NB4 (cell line): ENCODE measurements at regions not wholly inside any gene's neighbourhood (a gene's known extent, or its start where the extent isn't known, plus 50 kb on each side); places are given as distances from the start of the nearest gene placed in this dataset.
"Not testable (repeated sequence)": the region's sequence is repeated elsewhere in the genome, so short reads cannot be mapped to it uniquely, and the experiment has no call there.

Source experiments
- DNase-seq: peaks from one replicate; pipeline ENCODE4 v3.0.0; 2010; ENCODE audit warnings: low read depth
- H3K4me3 ChIP-seq: one replicate; pipeline ENCODE4 v1.5.1; 2011; ENCODE audit warnings: mild to moderate bottlenecking, low read depth, low read length, moderate library complexity
- MYC ChIP-seq: IDR thresholded peaks from 2 replicates; pipeline ENCODE4 v1.6.1; 2011; ENCODE audit warnings: low read depth, low read length
- POLR2A ChIP-seq: IDR thresholded peaks from 2 replicates; pipeline ENCODE4 v1.6.1; 2011; ENCODE audit warnings: mild to moderate bottlenecking; ENCODE audit not compliant: insufficient read length; ENCODE audit errors: extremely low read depth
- TF ChIP-seq, protein P1 (sequence below): IDR thresholded peaks from 2 replicates; pipeline ENCODE4 v1.6.1; 2011; ENCODE audit warnings: low read depth, low read length
- TF ChIP-seq, protein P2 (sequence below): IDR thresholded peaks from one replicate; pipeline ENCODE4 v1.5.1; 2012; ENCODE audit warnings: low read depth, low read length

- DNase-seq: no peak
- H3K4me3 ChIP-seq: no peak overlapping the region
- no peak for TF ChIP-seq POLR2A
- TF ChIP-seq, protein P1, sequence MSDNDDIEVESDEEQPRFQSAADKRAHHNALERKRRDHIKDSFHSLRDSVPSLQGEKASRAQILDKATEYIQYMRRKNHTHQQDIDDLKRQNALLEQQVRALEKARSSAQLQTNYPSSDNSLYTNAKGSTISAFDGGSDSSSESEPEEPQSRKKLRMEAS: no peak
- TF ChIP-seq MYC: no peak
- TF ChIP-seq, protein P2, sequence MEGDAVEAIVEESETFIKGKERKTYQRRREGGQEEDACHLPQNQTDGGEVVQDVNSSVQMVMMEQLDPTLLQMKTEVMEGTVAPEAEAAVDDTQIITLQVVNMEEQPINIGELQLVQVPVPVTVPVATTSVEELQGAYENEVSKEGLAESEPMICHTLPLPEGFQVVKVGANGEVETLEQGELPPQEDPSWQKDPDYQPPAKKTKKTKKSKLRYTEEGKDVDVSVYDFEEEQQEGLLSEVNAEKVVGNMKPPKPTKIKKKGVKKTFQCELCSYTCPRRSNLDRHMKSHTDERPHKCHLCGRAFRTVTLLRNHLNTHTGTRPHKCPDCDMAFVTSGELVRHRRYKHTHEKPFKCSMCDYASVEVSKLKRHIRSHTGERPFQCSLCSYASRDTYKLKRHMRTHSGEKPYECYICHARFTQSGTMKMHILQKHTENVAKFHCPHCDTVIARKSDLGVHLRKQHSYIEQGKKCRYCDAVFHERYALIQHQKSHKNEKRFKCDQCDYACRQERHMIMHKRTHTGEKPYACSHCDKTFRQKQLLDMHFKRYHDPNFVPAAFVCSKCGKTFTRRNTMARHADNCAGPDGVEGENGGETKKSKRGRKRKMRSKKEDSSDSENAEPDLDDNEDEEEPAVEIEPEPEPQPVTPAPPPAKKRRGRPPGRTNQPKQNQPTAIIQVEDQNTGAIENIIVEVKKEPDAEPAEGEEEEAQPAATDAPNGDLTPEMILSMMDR: no peak
Measured at GRCh38 chr17:22102177-22102576, 409.9 kb downstream of the KCNJ18 start.

DNA sequence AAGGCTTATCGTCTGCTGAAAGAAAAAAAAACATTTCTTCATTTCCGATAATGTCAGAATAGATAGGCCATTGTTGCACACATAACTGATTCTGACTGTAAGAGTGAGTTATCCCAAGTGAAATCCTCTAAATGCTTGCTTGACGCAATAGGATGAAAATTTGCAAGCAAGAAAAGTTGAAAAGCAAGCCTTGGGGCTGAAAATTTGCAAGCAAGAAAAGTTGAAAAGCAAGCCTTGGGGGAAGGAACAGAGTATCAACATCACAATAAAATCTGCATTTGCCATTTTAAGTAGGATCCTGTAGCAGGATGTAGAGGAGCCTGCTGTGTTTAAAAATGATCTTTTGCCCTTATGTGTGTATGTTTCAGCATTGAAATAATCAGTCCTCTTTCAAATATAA, 424.4 kb downstream of the KCNJ18 start:
- H3K4me3 ChIP-seq, DNase-seq: not testable (repeated sequence)

GRCh38 chr17:22117401-22117800, 425.1 kb downstream of the KCNJ18 start:
- H3K4me3 ChIP-seq, DNase-seq: not testable (repeated sequence)

- H3K4me3 ChIP-seq, DNase-seq: not testable (repeated sequence)
Measured at GRCh38 chr17:22119016-22119415, 426.7 kb downstream of the KCNJ18 start.

DNA sequence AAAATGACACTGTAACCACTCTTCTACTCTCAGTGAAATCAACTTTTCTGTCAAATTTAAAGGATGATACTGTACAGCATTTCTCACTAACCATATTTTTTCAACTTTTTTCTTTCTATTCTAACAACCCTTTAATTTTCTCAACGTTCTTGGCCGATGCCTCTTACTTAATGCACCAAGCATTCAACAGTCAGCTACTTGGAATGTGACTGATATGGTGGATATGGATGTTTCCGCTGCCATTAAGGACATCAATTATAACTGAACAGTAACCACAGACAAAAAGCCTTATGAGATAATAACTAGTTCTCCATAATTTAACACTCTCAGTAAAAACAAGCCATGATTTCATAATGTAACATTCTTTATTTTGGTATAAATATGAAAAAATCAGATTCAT, 427.4 kb downstream of the KCNJ18 start:
- not testable (repeated sequence) for H3K4me3 ChIP-seq, DNase-seq

DNA sequence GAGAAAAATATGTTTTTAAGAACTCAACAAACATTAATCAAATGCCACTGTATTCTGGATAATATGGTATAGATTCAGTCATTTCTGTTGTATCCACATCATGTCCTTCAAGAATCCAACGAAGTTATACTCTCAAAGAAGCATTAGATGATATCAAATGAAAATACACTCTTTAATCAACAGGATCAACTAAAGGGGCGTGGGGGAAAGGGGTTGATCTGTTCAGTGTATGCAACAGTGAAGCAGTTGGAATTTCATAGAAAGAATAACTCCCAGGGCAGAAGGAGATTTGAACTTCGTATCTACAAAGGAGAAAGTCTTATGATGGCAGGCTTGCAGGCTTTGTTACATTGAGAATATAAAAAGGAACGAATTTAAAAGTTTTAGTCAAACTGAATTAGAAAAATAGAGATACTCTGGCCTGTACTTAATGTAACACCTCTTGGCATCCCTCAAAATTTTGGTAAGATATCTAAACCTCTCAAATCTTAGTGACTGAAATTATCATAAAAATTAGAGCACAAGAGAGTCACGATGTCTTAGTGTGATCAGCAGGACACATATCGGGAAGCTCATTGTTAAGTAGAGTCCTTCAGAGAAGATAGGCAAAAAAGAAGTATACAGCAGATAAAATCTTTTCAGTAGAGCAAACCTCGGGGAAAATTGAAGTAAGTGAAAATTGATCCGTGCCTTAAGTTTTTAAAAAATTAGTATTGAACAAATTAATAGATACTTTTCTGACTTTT, 431.4 kb downstream of the KCNJ18 start:
- DNase-seq: no peak
- H3K4me3 ChIP-seq: no peak overlapping the region
- TF ChIP-seq, protein P1: no peak
- no peak for TF ChIP-seq POLR2A

DNA sequence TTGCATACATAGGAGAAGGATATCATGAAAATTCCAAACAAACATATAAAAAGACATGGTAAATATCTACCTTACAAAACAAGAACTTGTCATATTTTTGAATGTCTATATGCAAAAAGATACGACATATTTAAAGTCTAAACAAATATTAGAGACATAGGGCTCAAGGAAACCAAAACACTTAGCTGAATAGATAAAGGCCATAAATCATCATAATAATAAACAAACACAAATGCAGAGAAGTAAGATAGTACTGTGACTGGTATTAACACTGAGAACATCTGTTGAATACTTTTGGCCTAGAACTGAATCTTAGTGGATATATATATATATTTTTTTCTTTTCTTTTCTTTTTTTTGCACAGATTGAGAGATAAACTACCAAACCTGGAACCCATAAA, 435.8 kb downstream of the KCNJ18 start:
- DNase-seq: no peak
- no peak overlapping the region for H3K4me3 ChIP-seq
- TF ChIP-seq MYC: no peak
- TF ChIP-seq POLR2A: no peak
- TF ChIP-seq, protein P2: no peak

DNA sequence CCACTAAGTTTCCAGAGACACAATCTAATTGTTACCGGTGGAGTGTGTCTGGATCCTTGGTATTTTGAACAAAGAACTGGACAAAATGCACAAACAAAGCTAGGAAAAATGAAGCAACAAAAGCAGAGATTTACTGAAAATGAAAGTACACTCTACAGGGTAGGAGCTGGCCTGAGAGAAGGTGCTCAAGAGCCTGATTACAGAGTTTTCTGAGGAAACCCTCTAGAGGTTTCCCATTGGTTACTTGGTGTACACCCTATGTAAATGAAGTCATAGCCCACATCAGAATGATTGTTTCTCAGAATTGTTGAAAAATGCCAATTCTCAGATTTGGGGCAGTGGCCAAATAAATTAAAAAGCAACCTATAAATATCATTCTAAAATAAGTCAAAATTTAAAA, 436.4 kb downstream of the KCNJ18 start:
- no peak for DNase-seq
- H3K4me3 ChIP-seq: no peak overlapping the region
- TF ChIP-seq, protein P2: no peak
- TF ChIP-seq MYC: no peak
- TF ChIP-seq, protein P1: no peak
- TF ChIP-seq POLR2A: no peak

DNA sequence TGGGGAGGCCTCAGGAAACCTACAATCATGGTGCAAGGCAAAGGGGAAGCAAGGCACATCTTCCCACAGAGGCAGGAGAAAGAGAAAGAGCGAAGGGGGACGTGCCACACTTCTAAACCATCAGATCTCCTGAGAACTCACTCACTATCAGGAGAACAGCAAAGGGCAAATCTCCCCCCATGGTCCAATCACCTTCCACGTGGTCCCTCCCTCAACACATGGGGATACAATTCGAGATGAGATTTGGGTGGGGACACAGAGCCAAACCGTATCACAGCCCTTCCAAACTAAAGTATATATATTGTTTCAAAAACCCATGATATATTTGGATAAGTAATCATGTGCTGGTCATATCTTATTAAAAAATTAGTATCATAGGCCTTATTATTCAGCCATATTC, 437.6 kb downstream of the KCNJ18 start:
- H3K4me3 ChIP-seq, DNase-seq: not testable (repeated sequence)
